Ishikawa (cell line): ENCODE measurements at regions not wholly inside any gene's neighbourhood (a gene's known extent, or its start where the extent isn't known, plus 50 kb on each side); places are given as distances from the start of the nearest gene placed in this dataset.

Source experiments
- CEBPB ChIP-seq: IDR thresholded peaks from 2 replicates; pipeline ENCODE4 v1.6.1; 2012
- CREB1 ChIP-seq: IDR thresholded peaks from 2 replicates; pipeline ENCODE4 v1.6.1; 2012; ENCODE audit warnings: low read depth
- EGR1 ChIP-seq: IDR thresholded peaks from 2 replicates; pipeline ENCODE4 v1.6.1; 2012
- EP300 ChIP-seq: IDR thresholded peaks from 2 replicates; pipeline ENCODE4 v1.6.1; 2012; ENCODE audit warnings: borderline replicate concordance
- NFIC ChIP-seq: IDR thresholded peaks from 2 replicates; pipeline ENCODE4 v1.6.1; 2012
- RAD21 ChIP-seq: IDR thresholded peaks from 2 replicates; pipeline ENCODE4 v1.6.1; 2012; ENCODE audit warnings: low read depth
- TAF1 ChIP-seq: IDR thresholded peaks from 2 replicates; pipeline ENCODE4 v1.6.1; 2012; ENCODE audit warnings: low read depth, mild to moderate bottlenecking
- YY1 ChIP-seq: IDR thresholded peaks from 2 replicates; pipeline ENCODE4 v1.6.1; 2012; ENCODE audit warnings: low read depth
- TF ChIP-seq, protein P1 (sequence below): IDR thresholded peaks from 2 replicates; pipeline ENCODE4 v1.6.1; 2012
- TF ChIP-seq, protein P2 (sequence below): IDR thresholded peaks from 2 replicates; pipeline ENCODE4 v1.6.1; 2012; ENCODE audit warnings: low read depth, mild to moderate bottlenecking
- TF ChIP-seq, protein P3 (sequence below): IDR thresholded peaks from 2 replicates; pipeline ENCODE4 v1.6.1; 2012

DNA sequence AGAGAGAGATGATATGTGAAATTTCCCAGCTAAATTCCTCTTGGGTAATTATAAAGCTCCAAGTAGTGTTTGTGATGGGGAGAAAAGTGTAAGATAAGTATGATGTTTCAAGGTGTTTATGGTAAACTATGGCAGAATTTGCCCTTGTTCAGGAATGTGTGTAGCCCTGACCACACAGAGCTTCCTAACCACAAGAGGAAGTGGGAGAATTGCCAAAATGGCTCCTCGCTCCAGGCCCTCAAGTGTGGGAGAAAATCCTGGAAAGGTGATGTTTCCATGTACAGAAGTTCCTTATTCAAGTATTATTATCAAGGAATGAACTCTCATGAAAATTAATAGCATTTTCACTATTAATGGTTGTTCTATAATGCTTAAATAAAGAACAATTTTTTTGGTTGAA lies 878.3 kb downstream of the TDRD15 start:
- TF ChIP-seq, protein P1, sequence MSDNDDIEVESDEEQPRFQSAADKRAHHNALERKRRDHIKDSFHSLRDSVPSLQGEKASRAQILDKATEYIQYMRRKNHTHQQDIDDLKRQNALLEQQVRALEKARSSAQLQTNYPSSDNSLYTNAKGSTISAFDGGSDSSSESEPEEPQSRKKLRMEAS = no peak
- TF ChIP-seq CREB1 (no peak), EP300 (no peak), RAD21 (no peak), NFIC (no peak), YY1 (no peak), CEBPB (no peak), EGR1 (no peak), TAF1 (no peak)
- TF ChIP-seq, protein P2, sequence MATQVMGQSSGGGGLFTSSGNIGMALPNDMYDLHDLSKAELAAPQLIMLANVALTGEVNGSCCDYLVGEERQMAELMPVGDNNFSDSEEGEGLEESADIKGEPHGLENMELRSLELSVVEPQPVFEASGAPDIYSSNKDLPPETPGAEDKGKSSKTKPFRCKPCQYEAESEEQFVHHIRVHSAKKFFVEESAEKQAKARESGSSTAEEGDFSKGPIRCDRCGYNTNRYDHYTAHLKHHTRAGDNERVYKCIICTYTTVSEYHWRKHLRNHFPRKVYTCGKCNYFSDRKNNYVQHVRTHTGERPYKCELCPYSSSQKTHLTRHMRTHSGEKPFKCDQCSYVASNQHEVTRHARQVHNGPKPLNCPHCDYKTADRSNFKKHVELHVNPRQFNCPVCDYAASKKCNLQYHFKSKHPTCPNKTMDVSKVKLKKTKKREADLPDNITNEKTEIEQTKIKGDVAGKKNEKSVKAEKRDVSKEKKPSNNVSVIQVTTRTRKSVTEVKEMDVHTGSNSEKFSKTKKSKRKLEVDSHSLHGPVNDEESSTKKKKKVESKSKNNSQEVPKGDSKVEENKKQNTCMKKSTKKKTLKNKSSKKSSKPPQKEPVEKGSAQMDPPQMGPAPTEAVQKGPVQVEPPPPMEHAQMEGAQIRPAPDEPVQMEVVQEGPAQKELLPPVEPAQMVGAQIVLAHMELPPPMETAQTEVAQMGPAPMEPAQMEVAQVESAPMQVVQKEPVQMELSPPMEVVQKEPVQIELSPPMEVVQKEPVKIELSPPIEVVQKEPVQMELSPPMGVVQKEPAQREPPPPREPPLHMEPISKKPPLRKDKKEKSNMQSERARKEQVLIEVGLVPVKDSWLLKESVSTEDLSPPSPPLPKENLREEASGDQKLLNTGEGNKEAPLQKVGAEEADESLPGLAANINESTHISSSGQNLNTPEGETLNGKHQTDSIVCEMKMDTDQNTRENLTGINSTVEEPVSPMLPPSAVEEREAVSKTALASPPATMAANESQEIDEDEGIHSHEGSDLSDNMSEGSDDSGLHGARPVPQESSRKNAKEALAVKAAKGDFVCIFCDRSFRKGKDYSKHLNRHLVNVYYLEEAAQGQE = no peak
- TF ChIP-seq, protein P3, sequence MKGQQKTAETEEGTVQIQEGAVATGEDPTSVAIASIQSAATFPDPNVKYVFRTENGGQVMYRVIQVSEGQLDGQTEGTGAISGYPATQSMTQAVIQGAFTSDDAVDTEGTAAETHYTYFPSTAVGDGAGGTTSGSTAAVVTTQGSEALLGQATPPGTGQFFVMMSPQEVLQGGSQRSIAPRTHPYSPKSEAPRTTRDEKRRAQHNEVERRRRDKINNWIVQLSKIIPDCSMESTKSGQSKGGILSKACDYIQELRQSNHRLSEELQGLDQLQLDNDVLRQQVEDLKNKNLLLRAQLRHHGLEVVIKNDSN = no peak
